NCI-H510A treated with DMSO at 0.1 percent for 48 hours (cell line): ENCODE measurements at regions not wholly inside any gene's neighbourhood (a gene's known extent, or its start where the extent isn't known, plus 50 kb on each side); places are given as distances from the start of the nearest gene placed in this dataset.
"Not testable (repeated sequence)": the region's sequence is repeated elsewhere in the genome, so short reads cannot be mapped to it uniquely, and the experiment has no call there.

Experiments used
- DNase-seq: peaks from one replicate; lab custom pipeline; 2025; lab: John Stamatoyannopoulos, UW

DNA sequence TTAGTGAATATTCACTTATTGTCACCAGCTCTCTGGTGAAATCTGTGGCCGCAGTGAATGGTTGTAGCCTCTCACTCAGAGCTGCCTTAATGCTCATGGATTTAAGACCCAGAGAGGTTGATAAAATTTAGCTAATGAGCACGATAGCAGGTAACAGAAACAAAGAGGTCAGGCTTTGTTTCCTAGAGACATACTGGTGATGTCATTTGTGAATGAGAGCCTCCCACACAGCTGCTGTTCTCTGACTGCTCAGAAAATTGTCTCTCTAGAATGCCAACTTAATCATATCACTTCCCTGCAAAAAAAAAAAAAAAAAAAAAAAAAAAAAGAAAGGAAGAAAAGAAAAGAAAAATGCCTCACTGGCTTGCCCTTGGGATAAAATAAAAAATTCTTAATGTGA lies 411.7 kb upstream of the MYT1L start:
- DNase-seq, result no peak

DNA sequence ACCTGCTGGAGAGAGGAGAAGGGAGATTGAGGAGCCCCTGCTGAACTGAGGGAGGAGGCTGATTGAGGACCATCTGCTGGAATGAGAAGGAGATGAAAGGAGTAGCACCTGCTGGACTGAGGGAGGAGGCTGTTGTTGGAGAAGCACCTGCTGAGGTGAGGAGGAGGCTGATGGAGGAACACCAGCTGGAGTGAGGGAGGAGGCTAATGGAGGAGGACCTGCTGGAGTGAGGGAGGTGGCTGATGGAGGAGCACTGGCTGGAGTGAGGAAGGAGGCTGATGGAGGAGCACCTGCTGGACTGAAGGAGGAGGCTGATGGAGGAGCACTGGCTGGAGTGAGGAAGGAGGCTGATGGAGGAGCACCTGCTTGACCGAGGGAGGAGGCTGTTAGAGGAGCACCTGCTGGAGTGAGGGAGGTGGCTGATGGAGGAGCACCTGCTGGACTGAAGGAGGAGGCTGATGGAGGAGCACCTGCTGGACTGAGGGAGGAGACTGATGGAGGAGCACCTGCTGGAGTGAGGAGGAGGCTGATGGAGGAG lies 409.2 kb upstream of the MYT1L start:
- DNase-seq, result no peak

DNA sequence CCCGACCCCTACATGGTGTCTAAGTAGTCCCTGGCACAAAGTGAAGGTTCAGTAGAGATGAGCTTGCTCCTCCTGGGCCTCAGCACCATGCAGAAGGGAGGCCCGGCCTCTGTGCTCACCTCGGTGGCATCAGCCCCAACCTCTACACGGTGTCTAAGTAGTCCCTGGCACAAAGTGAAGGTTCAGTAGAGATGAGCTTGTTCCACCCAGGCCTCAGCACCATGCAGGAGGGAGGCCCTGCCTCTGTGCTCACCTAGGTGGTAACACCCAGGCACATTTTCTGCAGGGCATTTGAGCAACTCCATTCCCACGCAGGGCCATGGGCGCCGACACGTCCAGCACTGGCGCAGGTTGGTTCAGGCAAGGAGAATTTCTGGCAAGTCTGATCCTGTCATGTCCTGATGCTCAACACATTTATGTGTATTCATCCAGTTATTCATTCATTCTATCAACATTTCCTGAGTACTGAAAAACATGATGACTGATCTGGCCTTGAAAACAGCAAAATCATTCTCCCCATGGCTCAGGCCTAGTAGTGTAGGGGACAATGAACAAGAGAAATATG lies 408.2 kb upstream of the MYT1L start:
- DNase-seq, result no peak

GRCh38 chr2:2738684-2739083 lies 407.6 kb upstream of the MYT1L start:
- no peak for DNase-seq

DNA sequence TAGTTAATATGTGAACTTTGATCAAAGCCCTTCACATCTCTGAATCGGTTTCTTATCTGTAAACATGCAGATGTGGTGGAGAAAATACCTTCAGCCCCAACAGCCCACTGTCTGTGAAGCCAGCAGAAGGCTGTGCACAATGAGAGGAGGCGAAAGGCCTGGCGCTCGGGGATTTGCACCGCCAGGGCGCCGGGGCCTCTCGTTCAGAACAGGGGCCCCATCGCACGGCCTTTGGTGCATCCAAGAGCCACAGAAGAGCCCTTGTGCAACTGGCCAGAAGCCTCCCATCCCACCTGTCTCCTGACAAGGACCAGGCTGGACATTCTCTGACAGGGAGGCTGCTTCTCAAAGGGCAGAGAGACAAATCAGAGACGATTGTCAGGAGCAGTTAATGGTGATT lies 407.2 kb upstream of the MYT1L start:
- DNase-seq, result no peak

GRCh38 chr2:2735041-2735440 lies 404.0 kb upstream of the MYT1L start:
- DNase-seq, result no peak

- no peak for DNase-seq
These were observed 403.2 kb upstream of the MYT1L start for GRCh38 chr2:2734308-2734707.

GRCh38 chr2:2733818-2734217 lies 402.7 kb upstream of the MYT1L start:
- no peak for DNase-seq

GRCh38 chr2:2732331-2733119 lies 401.4 kb upstream of the MYT1L start:
- no peak for DNase-seq

DNA sequence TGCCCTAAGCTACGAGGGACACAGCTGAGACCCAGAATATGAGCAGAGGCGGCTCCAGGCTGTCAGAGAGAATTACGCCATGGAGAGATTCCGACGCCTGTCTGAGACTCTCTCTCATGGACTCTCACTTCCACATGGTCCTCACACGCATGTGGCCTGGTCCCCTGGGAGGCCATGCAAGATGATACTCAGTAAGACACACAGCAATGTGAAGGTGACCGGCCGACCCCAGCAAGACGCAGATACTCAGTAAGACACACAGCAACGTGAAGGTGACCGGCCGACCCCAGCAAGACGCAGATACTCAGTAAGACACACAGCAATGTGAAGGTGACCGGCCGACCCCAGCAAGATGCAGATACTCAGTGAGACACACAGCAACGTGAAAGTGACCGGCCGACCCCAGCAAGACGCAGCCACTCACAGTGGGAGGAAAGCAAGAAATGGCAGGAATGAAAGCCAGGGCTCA lies 400.8 kb upstream of the MYT1L start:
- no peak for DNase-seq

- no peak for DNase-seq
These were observed 400.2 kb upstream of the MYT1L start for GRCh38 chr2:2731101-2731815.

GRCh38 chr2:2730301-2730833 lies 399.3 kb upstream of the MYT1L start:
- DNase-seq, result no peak

DNA sequence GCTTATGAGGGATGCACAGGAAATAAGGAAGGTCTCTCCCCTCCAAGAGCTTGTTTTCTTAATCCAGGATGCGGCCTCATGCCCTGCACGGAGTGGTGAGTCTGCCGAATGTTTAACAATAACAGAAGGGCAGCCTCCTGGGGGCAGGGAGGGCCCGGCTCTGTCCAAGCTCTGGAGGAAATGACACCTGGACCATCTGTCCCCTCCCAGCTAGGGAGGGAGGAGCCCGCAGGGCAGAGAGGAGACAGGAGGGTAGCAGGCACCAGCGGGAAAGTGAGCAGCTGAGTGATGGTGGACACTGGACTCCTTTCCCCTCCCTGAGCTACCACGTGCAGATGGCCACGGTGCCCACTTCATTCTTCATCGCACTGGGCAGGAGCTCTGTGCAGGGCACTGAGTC lies 398.2 kb upstream of the MYT1L start:
- DNase-seq, result no peak

DNA sequence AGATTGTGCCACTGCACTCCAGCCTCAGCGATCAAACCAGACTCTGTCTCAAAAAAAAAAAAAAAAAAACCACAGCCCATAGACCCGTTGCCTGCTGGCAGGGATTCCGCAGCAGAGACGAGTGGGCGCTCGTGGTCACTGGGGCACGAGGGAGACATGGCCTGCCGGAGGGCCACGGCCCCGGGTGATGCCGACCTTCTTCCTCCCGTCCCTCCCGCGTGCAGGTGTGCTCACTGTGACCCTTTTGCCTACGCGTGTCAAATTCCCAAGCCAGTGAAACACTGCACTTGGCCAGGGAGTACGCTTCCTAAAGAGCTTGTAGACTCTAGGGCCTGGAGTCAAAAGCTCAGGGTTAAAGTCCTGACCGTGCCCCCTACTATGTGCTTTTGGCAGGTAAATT lies 397.6 kb upstream of the MYT1L start:
- DNase-seq, result no peak

- DNase-seq, result no peak
These were observed 396.9 kb upstream of the MYT1L start for GRCh38 chr2:2727876-2728511.

- DNase-seq, result no peak
These were observed 395.1 kb upstream of the MYT1L start for GRCh38 chr2:2726163-2726562.

DNA sequence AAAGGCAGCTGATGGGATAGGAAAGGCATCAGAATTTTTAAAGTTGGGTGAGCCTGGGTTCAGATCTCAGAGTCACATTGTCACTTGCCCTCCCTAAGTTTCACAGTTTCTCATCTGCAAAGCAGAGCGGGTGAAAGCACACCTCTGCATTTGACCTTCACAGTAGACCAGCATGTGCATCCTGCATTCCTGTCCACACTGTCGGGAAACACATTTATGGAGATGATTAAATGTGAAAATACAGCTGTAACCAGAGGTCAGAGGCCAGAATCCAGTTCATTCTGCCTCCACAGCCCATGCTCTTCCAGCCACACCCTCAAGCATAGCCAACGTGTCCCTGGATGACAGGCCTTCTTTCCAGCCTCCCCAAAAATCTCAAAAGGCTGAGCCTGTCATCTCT lies 392.0 kb upstream of the MYT1L start:
- no peak for DNase-seq

- DNase-seq, result no peak
These were observed 390.3 kb upstream of the MYT1L start for GRCh38 chr2:2721296-2721835.

GRCh38 chr2:2720806-2721205 lies 389.7 kb upstream of the MYT1L start:
- DNase-seq, result not testable (repeated sequence)

- no peak for DNase-seq
These were observed 389.3 kb upstream of the MYT1L start for GRCh38 chr2:2720351-2720750.

GRCh38 chr2:2719781-2720180 lies 388.7 kb upstream of the MYT1L start:
- no peak for DNase-seq

DNA sequence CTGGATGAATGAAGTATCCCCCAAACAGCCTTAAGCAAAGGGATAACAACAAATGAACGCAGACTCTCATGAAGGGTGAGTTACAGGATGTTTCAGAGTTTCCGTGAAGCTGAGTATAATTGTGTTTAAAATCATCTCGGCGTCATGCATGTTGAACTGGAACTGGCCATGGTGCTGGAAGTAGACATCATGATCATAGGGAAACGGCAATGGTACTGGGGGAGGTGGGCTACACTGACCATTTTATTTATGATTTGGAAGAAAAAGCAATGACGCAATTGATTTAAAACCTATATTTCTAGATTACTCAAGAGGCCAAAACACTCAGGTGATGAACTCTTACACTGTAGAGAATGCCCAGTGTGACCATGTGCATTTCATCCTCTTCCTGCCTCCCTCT lies 387.9 kb upstream of the MYT1L start:
- DNase-seq, result no peak
